Cerebellar cortex (tissue), 1 donor: ENCODE measurements at regions not wholly inside any gene's neighbourhood (a gene's known extent, or its start where the extent isn't known, plus 50 kb on each side); places are given as distances from the start of the nearest gene placed in this dataset.
"Not testable (repeated sequence)": the region's sequence is repeated elsewhere in the genome, so short reads cannot be mapped to it uniquely, and the experiment has no call there.

Experiments used
- DNase-seq: peaks from one replicate; pipeline ENCODE4 v3.0.0-alpha.2; 2015; ENCODE audit warnings: low spot score

- DNase-seq = no peak
Observed at GRCh38 chr2:155528034-155528433, 804.5 kb downstream of the NR4A2 start.

DNA sequence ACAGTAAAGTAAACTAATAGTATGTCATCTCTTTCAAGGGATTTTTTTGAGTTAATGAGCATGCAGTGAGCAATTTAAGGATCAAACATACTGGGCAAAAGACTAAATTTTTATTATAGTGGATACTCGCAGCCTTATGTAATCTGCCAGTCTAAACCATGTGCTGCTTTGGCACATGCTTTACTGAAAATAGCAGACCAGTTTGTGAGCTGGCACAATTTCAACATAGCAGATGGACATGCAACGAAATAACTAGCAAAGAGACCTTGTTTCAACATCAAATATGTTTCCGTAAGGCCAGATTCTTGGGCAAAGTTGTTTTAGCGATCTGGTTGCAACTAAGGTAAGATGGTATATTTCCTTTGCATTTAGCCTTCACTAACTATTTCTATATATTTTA is 807.3 kb downstream of the NR4A2 start:
- DNase-seq = peak; percentile 98

GRCh38 chr2:155519529-155520130 is 812.9 kb downstream of the NR4A2 start:
- no peak for DNase-seq

DNA sequence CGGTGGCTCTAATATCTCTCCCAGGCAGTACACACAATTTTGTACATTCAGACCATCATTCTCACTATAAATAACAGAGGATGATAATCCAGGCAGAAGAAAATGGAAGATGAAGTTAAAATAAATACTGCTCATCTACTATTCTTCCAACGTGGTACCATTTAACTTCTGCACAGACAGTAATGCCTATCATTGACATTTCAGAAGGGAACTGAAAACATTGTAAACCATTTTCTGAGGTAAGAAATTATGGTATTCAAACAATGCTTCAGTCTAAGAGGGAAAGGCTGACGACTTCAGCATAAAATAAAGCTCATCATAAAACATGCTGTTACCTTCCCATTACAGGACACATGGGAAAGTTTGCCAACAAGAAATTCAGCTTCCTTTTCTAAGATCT is 814.4 kb downstream of the NR4A2 start:
- no peak for DNase-seq

DNA sequence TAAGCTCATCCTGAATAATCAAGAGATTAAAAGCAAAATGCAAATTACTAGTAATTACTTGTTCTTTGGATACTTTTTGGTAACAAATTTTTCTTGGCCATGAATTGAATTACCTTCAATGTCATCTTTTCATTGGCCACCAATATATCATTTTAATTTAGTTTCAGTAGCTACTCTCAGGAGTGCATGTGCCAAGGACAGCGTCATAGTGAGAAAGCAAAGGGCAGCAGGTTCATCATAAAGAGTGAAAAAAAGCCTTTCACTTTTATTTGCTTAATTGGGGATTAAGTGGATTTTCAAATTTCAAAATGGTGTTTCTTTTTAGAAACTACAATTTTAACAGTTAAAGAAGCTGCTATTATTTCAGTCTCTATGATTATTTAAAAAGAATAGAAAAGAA is 815.2 kb downstream of the NR4A2 start:
- DNase-seq = no peak

GRCh38 chr2:155513248-155513647 is 814.8 kb downstream of the KCNJ3 start:
- no peak for DNase-seq

DNA sequence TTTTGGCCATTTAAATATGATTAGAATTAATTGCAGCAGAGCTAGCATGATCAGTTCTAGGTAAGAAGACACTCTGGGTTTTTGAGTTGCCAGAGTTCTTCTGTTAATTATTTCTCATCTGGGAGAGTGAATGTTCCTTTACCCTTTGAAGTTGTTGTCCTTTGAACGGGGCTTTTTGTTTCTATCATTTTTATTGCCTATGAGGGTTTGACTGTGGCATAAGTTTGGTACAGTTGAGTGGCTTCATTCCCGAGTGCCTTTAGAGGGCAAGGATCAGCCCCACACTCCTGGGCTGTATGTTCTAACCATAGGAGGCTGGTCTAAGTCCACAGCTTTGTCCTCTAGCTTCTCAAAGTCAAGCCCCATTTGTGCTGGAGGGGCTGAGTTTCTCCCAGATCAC is 804.3 kb downstream of the KCNJ3 start:
- no peak for DNase-seq

DNA sequence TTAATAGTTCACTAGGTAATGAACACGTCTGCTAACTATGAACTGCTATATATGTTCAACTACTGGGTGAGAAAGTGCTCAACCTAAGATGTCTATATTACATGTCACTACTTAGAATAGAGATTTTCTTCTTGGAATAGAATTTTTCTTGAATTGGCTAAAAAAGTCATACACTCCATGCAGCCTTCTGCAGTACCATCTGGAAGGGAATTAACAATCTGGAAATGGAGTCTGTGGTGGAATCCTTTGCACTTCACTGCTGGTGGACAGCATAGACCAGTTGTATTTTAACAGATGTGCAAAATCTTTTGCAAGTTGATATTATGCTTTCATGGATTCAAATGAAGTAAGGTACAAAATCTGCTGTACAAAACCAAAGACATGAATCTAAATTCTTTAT is 799.6 kb downstream of the KCNJ3 start:
- DNase-seq = no peak

GRCh38 chr2:155494744-155495143 is 796.2 kb downstream of the KCNJ3 start:
- DNase-seq = no peak

- no peak for DNase-seq
Observed at GRCh38 chr2:155485141-155485842, 786.8 kb downstream of the KCNJ3 start.

GRCh38 chr2:155481141-155481540 is 782.6 kb downstream of the KCNJ3 start:
- DNase-seq = no peak

GRCh38 chr2:155472018-155472417 is 773.5 kb downstream of the KCNJ3 start:
- not testable (repeated sequence) for DNase-seq

DNA sequence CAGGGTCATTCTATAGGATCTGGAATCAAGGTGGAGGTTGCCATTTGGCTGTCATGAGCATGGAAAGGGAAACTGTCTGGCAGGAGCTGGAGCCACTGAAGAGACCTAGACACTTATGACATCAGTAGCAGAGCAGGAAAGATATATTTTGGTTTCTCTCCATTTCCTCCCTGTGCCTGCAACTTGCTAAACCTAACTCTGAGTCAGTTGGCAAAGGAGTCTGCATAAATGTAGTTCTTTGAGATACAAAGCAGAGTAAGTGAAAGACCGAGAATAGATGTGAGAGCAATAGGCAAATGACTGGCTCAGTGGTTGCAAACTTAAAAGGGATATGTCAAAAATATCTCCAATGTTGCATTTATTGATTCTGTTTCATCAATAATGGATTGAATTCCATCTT is 757.7 kb downstream of the KCNJ3 start:
- no peak for DNase-seq

- DNase-seq = no peak
Observed at GRCh38 chr2:155442755-155443372, 744.4 kb downstream of the KCNJ3 start.

DNA sequence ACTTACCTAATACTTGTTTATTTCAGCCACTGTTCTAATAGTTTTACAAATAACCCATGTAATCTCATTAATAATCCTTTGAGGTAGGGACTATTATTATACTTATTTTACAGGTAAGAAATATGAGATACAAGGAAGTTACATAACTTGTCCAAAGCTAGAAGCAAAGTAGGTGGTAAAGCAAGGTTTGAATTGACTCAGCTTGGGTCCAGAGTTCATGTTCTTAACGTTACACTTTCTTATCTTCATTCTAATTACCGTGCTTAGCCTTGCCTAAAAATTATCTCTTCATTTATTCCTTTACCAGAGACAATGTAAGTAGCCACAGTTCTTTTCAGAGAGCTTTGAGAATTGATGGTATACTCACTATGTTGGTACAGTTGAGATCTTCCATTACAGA is 743.6 kb downstream of the KCNJ3 start:
- no peak for DNase-seq

DNA sequence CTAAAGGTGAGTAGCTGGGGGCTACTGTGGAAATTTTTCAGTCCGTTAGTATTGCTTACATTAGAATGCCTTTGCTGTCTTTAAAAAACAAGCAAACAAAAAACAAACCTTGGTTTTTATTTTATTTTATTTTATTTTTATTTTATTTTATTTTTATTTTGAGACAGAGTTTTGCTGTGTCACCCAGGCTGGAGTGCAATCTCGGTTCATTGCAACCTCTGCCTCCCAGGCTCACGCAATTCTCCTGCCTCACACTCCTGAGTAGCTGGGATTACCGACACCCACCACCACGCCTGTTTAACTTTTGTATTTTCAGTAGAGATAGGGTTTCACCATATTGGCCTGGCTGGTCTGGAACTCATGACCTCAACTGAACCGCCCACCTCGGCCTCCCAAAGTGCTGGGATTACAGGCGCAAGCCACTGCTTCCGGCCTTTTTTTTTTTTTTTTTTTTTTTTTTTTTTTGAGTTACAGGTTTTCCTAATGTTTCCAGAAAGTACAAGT is 732.6 kb downstream of the KCNJ3 start:
- DNase-seq = no peak

- no peak for DNase-seq
Observed at GRCh38 chr2:155427470-155427869, 729.0 kb downstream of the KCNJ3 start.

GRCh38 chr2:155424518-155424917 is 726.0 kb downstream of the KCNJ3 start:
- no peak for DNase-seq

DNA sequence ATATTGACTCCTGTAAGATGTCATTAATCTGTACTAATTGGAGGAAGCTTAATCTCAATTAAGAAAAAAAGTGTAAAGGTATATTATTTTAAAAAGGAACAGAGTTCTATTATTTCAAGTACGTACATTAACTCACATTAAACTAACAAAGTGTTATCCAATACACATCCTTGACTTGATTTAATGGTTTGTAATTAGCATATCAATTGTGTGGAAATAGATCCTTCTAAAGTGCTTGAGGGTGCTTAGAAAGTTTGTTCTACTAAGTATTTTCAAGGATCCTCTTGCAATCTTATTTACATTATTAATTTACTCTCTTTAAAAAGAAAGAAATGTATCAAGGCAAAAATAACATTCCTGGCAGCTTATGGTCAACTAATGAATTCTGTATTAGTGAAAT is 720.3 kb downstream of the KCNJ3 start:
- no peak for DNase-seq

- no peak for DNase-seq
Observed at GRCh38 chr2:155412598-155412997, 714.1 kb downstream of the KCNJ3 start.

- DNase-seq = no peak
Observed at GRCh38 chr2:155404433-155405002, 706.0 kb downstream of the KCNJ3 start.

- DNase-seq = no peak
Observed at GRCh38 chr2:155393406-155393805, 694.9 kb downstream of the KCNJ3 start.

- DNase-seq = no peak
Observed at GRCh38 chr2:155391613-155392130, 693.2 kb downstream of the KCNJ3 start.
